ENCODE measurements at regions not wholly inside any gene's neighbourhood (a gene's known extent, or its start where the extent isn't known, plus 50 kb on each side); places are given as distances from the start of the nearest gene placed in this dataset.

DNA sequence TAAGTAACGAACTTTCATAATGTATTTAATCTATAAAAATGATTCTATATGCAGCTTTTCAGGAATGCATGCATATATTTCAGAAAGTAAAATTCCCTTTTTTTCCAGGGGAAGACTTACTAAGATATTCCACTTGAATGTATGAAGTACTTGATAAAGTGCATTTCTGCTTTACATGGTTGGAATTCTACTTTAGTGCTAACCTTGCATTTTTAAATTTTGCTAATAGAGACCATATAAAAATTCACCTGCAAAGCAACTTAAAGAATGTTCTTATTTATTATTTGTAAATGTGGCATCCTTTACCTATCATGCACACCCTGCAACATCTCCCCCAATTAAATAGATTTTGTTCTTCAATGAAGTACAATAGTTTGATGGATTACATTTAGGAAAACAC is 392.8 kb downstream of the KCNJ2 start:
- TF ChIP-seq, protein P1, sequence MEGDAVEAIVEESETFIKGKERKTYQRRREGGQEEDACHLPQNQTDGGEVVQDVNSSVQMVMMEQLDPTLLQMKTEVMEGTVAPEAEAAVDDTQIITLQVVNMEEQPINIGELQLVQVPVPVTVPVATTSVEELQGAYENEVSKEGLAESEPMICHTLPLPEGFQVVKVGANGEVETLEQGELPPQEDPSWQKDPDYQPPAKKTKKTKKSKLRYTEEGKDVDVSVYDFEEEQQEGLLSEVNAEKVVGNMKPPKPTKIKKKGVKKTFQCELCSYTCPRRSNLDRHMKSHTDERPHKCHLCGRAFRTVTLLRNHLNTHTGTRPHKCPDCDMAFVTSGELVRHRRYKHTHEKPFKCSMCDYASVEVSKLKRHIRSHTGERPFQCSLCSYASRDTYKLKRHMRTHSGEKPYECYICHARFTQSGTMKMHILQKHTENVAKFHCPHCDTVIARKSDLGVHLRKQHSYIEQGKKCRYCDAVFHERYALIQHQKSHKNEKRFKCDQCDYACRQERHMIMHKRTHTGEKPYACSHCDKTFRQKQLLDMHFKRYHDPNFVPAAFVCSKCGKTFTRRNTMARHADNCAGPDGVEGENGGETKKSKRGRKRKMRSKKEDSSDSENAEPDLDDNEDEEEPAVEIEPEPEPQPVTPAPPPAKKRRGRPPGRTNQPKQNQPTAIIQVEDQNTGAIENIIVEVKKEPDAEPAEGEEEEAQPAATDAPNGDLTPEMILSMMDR (IDR thresholded peaks at IDR 0.05) = no peak
- TF ChIP-seq EZH2 (IDR thresholded peaks at IDR 0.05; ENCODE audit: borderline replicate concordance, insufficient read depth, low read depth, low read length, poor library complexity, severe bottlenecking) = no peak

Measured in B cell (primary cell).